ENCODE measurements at regions not wholly inside any gene's neighbourhood (a gene's known extent, or its start where the extent isn't known, plus 50 kb on each side); places are given as distances from the start of the nearest gene placed in this dataset.

DNA sequence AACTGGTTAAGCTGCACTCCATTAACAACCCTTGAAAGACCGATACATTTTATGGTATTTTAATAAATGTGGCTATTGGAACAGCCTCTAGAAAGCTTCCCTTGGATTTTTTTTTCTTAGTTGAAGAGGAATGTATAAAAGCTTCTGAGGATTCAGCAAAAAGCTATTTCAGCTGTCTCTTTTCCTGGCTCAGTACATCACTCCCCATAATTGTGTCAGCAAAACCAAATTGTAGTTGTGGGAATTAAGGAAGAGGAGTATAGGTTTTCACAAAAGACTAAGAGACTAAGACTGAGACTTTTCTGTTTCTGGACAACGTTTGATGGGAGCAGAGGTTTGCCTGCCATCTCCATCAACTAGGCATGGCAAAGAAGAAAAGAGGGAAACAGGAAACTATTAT lies 106.5 kb downstream of the C12orf50 start:
- H3K4me1 ChIP-seq (ENCODE audit: control insufficient read depth, insufficient read depth, low read length): no peaks in the 10 kb centered on the region

GRCh38 chr12:87921621-87922020 lies 107.6 kb downstream of the C12orf50 start:
- Histone ChIP-seq H3K4me3 (ENCODE audit: low read depth, low read length) (no peak overlapping the region), H3K27ac (ENCODE audit: extremely low read depth, low read depth, low read length) (no peak overlapping the region), H3K4me1 (ENCODE audit: control insufficient read depth, insufficient read depth, low read length) (no peaks in the 10 kb centered on the region), H3K36me3 (ENCODE audit: control insufficient read depth in 2 of 2, insufficient read depth in 1 of 2, low read length in 2 of 2) (no peaks in the 10 kb centered on the region), H3K9me3 (ENCODE audit: control insufficient read depth, insufficient read depth, low read depth, low read length) (no peaks in the 10 kb centered on the region)
- ChIA-PET CTCF (no interaction called here), POLR2A (no interaction called here)
- TF ChIP-seq ZNF354C (tag by site-specific recombination; IDR thresholded peaks at IDR 0.05; ENCODE audit: borderline replicate concordance, low read depth) (no peak), ZNF121 (tag by site-specific recombination; IDR thresholded peaks at IDR 0.05) (no peak), KLF10 (tag by site-specific recombination; IDR thresholded peaks at IDR 0.05) (no peak), SP3 (tag by site-specific recombination; IDR thresholded peaks at IDR 0.05) (no peak), ZFP37 (tag by site-specific recombination; IDR thresholded peaks at IDR 0.05) (no peak), ZBTB11 (tag by site-specific recombination; conservative IDR thresholded peaks at IDR 0.05; ENCODE audit: low read depth) (no peak), ZBTB6 (tag by site-specific recombination; IDR thresholded peaks at IDR 0.05) (no peak), ZNF426 (tag by site-specific recombination; IDR thresholded peaks at IDR 0.05) (no peak)
- TF ChIP-seq, protein P1, sequence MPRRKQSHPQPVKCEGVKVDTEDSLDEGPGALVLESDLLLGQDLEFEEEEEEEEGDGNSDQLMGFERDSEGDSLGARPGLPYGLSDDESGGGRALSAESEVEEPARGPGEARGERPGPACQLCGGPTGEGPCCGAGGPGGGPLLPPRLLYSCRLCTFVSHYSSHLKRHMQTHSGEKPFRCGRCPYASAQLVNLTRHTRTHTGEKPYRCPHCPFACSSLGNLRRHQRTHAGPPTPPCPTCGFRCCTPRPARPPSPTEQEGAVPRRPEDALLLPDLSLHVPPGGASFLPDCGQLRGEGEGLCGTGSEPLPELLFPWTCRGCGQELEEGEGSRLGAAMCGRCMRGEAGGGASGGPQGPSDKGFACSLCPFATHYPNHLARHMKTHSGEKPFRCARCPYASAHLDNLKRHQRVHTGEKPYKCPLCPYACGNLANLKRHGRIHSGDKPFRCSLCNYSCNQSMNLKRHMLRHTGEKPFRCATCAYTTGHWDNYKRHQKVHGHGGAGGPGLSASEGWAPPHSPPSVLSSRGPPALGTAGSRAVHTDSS (tag by site-specific recombination; IDR thresholded peaks at IDR 0.05): no peak
- TF ChIP-seq, protein P2, sequence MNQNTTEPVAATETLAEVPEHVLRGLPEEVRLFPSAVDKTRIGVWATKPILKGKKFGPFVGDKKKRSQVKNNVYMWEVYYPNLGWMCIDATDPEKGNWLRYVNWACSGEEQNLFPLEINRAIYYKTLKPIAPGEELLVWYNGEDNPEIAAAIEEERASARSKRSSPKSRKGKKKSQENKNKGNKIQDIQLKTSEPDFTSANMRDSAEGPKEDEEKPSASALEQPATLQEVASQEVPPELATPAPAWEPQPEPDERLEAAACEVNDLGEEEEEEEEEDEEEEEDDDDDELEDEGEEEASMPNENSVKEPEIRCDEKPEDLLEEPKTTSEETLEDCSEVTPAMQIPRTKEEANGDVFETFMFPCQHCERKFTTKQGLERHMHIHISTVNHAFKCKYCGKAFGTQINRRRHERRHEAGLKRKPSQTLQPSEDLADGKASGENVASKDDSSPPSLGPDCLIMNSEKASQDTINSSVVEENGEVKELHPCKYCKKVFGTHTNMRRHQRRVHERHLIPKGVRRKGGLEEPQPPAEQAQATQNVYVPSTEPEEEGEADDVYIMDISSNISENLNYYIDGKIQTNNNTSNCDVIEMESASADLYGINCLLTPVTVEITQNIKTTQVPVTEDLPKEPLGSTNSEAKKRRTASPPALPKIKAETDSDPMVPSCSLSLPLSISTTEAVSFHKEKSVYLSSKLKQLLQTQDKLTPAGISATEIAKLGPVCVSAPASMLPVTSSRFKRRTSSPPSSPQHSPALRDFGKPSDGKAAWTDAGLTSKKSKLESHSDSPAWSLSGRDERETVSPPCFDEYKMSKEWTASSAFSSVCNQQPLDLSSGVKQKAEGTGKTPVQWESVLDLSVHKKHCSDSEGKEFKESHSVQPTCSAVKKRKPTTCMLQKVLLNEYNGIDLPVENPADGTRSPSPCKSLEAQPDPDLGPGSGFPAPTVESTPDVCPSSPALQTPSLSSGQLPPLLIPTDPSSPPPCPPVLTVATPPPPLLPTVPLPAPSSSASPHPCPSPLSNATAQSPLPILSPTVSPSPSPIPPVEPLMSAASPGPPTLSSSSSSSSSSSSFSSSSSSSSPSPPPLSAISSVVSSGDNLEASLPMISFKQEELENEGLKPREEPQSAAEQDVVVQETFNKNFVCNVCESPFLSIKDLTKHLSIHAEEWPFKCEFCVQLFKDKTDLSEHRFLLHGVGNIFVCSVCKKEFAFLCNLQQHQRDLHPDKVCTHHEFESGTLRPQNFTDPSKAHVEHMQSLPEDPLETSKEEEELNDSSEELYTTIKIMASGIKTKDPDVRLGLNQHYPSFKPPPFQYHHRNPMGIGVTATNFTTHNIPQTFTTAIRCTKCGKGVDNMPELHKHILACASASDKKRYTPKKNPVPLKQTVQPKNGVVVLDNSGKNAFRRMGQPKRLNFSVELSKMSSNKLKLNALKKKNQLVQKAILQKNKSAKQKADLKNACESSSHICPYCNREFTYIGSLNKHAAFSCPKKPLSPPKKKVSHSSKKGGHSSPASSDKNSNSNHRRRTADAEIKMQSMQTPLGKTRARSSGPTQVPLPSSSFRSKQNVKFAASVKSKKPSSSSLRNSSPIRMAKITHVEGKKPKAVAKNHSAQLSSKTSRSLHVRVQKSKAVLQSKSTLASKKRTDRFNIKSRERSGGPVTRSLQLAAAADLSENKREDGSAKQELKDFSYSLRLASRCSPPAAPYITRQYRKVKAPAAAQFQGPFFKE (tag by site-specific recombination; IDR thresholded peaks at IDR 0.05; ENCODE audit: borderline replicate concordance): no peak

More for the DNA sequence above, 106.5 kb downstream of the C12orf50 start:
- ChIA-PET POLR2A (no interaction called here), CTCF (no interaction called here)
- Histone ChIP-seq H3K27ac (ENCODE audit: extremely low read depth, low read depth, low read length) (no peak overlapping the region), H3K9me3 (ENCODE audit: control insufficient read depth, insufficient read depth, low read depth, low read length) (no peaks in the 10 kb centered on the region), H3K36me3 (ENCODE audit: control insufficient read depth in 2 of 2, insufficient read depth in 1 of 2, low read length in 2 of 2) (no peaks in the 10 kb centered on the region), H3K4me3 (ENCODE audit: low read depth, low read length) (no peak overlapping the region)
- TF ChIP-seq ZNF768 (tag by site-specific recombination; IDR thresholded peaks at IDR 0.05): no peak
- TF ChIP-seq, protein P3, sequence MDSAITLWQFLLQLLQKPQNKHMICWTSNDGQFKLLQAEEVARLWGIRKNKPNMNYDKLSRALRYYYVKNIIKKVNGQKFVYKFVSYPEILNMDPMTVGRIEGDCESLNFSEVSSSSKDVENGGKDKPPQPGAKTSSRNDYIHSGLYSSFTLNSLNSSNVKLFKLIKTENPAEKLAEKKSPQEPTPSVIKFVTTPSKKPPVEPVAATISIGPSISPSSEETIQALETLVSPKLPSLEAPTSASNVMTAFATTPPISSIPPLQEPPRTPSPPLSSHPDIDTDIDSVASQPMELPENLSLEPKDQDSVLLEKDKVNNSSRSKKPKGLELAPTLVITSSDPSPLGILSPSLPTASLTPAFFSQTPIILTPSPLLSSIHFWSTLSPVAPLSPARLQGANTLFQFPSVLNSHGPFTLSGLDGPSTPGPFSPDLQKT (IDR thresholded peaks at IDR 0.05; ENCODE audit: borderline replicate concordance, low read depth, low read length): no peak
- no peak for TF ChIP-seq ZNF202 (tag by site-specific recombination; IDR thresholded peaks at IDR 0.05; ENCODE audit: borderline replicate concordance)
- TF ChIP-seq PRDM1 (tag by site-specific recombination; IDR thresholded peaks at IDR 0.05): no peak
- TF ChIP-seq ZNF560 (tag by site-specific recombination; IDR thresholded peaks at IDR 0.05; ENCODE audit: borderline replicate concordance): no peak
- TF ChIP-seq ZBTB20 (tag by site-specific recombination; IDR thresholded peaks at IDR 0.05): no peak
- no peak for TF ChIP-seq ZNF514 (tag by site-specific recombination; IDR thresholded peaks at IDR 0.05)
- TF ChIP-seq GLIS1 (tag by site-specific recombination; IDR thresholded peaks at IDR 0.05): no peak
- TF ChIP-seq YY2 (tag by site-specific recombination; IDR thresholded peaks at IDR 0.05): no peak
- no peak for TF ChIP-seq ZNF544 (tag by site-specific recombination; IDR thresholded peaks at IDR 0.05)
- no peak for TF ChIP-seq ZNF830 (tag by site-specific recombination; IDR thresholded peaks at IDR 0.05; ENCODE audit: low read depth)
- TF ChIP-seq ZNF596 (tag by site-specific recombination; IDR thresholded peaks at IDR 0.05): no peak
- TF ChIP-seq, protein P4, sequence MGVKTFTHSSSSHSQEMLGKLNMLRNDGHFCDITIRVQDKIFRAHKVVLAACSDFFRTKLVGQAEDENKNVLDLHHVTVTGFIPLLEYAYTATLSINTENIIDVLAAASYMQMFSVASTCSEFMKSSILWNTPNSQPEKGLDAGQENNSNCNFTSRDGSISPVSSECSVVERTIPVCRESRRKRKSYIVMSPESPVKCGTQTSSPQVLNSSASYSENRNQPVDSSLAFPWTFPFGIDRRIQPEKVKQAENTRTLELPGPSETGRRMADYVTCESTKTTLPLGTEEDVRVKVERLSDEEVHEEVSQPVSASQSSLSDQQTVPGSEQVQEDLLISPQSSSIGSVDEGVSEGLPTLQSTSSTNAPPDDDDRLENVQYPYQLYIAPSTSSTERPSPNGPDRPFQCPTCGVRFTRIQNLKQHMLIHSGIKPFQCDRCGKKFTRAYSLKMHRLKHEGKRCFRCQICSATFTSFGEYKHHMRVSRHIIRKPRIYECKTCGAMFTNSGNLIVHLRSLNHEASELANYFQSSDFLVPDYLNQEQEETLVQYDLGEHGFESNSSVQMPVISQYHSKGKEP (tag by site-specific recombination; IDR thresholded peaks at IDR 0.05): no peak
- TF ChIP-seq, protein P5, sequence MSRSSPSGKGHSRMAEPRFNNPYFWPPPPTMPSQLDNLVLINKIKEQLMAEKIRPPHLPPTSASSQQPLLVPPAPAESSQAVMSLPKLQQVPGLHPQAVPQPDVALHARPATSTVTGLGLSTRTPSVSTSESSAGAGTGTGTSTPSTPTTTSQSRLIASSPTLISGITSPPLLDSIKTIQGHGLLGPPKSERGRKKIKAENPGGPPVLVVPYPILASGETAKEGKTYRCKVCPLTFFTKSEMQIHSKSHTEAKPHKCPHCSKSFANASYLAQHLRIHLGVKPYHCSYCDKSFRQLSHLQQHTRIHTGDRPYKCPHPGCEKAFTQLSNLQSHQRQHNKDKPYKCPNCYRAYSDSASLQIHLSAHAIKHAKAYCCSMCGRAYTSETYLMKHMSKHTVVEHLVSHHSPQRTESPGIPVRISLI (tag by site-specific recombination; IDR thresholded peaks at IDR 0.05): no peak
